CD4-positive, alpha-beta T cell treated with Interleukin-4 for 4 hours (primary cell): ENCODE measurements at regions not wholly inside any gene's neighbourhood (a gene's known extent, or its start where the extent isn't known, plus 50 kb on each side); places are given as distances from the start of the nearest gene placed in this dataset.
"Not testable (repeated sequence)": the region's sequence is repeated elsewhere in the genome, so short reads cannot be mapped to it uniquely, and the experiment has no call there.

Experiments used
- DNase-seq: peaks from one replicate; pipeline ENCODE4 v3.0.0-alpha.2; 2020

DNA sequence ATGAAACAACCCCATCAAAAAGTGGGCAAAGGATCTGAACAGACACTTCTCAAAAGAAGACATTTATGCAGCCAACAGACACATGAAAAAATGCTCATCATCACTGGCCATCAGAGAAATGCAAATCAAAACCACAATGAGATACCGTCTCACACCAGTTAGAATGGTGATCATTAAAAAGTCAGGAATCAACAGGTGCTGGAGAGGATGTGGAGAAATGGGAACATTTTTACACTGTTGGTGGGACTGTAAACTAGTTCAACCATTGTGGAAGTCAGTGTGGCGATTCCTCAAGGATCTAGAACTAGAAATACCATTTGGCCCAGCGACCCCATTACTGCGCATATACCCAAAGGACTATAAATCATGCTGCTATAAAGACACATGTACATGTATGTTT is 179.1 kb downstream of the LRRC70 start:
- DNase-seq: not testable (repeated sequence)

DNA sequence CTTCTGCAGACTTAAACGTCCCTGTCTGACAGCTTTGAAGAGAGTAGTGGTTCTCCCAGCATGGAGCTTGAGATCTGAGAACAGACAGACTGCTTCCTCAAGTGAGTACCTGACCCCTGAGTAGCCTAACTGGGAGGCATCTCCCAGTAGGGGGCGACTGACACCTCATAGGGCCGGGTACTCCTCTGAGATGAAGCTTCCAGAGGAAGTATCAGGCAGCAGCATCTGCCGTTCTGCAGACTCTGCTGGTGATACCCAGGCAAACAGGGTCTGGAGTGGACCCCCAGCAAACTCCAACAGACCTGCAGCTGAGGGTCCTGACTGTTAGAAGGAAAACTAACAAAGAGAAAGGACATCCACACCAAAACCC is 174.4 kb downstream of the LRRC70 start:
- not testable (repeated sequence) for DNase-seq

GRCh38 chr5:62752056-62752997 is 173.7 kb downstream of the LRRC70 start:
- not testable (repeated sequence) for DNase-seq

DNA sequence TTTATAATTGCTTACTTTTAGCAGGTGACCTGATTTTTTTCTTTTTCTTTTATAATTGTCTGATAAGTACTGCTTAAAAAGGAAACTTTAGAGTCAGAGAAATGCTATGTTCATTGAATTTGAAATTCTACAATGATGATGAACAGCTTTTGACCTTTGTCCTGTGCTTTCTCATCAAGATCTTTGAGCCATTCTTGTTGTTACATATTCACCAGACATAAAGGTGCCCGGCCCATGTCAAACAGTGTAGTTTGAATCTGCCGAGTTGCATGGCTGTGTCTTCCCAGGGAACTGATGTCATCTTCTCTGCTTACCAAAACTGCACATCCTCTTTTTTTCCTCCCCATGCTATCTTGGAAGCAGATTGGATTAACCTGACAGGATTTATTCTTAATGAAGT is 163.6 kb downstream of the LRRC70 start:
- DNase-seq: no peak

DNA sequence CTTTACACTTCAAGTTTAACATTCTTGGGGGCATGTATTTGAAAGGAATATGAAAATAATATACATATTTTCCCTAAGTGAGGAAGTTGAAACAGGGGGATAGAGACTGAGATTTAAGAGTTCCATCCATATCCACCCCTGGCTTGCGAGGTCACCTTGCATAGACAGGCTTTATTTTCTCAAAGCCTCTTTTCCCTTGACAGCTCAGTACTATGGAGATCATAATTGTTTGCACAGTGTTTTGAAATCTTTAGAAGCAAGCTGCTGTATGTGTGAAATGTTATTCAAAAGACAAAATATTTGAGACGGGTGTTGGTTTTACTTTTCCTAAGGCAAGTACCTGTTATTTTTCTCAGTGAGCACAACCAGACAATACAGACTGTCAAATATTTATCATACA is 163.1 kb downstream of the LRRC70 start:
- no peak for DNase-seq

GRCh38 chr5:62737766-62738165 is 159.1 kb downstream of the LRRC70 start:
- no peak for DNase-seq

GRCh38 chr5:62732677-62733121 is 154.1 kb downstream of the LRRC70 start:
- DNase-seq: no peak

GRCh38 chr5:62731022-62731421 is 152.4 kb downstream of the LRRC70 start:
- no peak for DNase-seq

DNA sequence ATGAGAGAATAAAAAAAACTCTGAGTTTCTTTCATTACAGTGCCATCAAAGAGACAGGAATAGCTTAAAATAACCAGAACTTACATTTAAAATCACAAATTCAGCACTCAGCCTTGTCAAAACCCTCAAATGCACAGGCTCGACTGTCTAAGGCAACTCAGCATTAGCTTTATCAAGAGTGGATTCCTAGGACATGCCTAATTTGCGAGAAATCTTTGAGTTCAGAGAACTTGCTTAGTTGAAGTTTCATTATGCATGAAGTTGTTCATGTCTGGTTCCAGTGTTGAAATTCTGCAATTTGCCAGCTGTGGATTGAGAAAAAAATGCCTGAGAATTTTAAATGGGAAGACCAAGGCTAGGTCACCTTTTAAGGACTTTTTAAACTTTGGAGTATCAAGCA is 151.1 kb downstream of the LRRC70 start:
- DNase-seq: no peak

GRCh38 chr5:62727861-62728260 is 149.2 kb downstream of the LRRC70 start:
- DNase-seq: no peak

DNA sequence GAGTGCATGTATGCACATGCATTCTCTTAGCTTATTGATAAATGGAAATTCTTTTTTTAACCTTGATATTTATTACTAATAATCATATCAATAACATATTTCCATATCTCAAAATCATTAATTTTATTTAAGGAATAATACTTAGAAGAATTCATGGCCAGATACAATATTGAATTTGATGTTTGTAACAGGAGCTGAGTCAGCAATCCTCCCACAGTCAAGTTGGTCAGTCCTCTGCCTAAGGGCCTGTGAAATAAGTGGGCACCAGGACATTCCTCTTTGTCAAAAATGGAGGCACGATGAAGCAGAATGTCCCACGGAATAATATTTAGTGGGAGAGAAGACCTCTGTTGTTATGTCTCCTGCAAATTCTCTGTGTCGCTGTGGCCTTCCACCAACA is 148.6 kb downstream of the LRRC70 start:
- DNase-seq: no peak

DNA sequence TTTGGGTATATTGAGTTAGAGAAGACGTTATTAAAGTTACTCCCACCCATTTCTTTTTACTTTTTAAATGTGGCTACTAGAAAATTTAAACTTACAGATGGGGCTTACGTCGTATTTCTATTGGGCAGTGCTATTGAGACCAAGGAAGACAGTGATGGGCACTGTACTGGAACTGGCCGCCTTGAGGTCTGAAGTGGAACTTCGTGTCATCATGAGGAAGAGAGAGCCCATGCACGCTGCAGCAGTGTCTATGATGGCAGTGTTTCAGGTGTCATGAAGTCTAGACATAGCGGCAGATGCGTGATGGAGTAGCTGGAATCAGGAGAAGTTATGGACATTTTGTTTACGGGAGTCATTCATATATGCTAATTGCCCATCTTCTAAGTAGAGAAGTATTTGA is 143.7 kb downstream of the LRRC70 start:
- DNase-seq: no peak

DNA sequence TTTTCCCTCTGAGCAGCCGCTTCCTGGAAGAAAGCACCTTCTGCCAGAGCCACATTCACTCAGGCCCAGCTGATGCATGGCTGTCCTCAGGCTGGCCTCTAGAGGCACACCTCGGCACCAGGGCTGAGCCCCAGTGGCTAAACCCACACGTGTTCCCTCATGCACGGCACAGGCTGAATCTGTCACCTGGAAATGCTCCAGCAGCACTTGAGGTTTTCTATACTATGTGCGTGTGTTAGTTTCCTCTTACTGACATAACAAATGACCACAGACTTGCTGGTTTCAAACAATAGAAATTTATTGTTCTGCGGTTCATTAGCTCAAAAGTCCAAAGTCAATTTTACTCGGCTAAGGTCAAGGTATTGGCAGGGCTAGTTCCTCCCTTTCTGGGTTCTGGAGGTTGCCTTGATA is 141.4 kb downstream of the LRRC70 start:
- no peak for DNase-seq

- no peak for DNase-seq
Measured at GRCh38 chr5:62719061-62719720, 140.6 kb downstream of the LRRC70 start.

GRCh38 chr5:62718324-62718723 is 139.7 kb downstream of the LRRC70 start:
- DNase-seq: no peak

DNA sequence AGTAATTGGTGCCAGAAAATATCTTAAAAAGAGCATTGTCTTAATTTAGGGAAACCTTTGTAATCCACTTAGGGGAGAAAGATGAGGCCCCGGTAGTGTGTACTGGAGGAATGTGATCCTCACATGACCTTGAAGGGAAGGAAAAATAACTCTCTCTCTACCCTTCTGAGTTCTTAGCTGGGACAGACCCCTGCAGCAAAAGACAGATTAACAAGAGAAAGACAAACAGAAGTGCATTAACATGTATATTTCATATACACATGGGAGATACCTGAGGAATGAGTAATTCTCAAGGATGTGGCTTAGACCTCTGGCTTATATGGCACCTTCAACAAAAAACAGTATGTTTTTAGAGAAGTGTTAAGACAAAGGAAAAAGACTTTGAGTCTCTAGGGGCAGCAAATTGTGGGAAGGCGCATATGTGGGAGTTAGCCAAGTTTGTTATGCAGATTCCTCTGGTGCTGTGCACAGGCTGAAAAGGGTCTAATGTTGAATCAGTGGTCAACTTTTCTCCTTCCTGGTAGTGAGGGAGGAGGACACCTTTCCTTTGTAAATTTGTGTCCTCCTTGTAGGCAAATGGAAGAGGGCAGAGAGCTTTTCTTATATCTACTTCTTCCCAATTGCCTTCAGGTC is 138.8 kb downstream of the LRRC70 start:
- no peak for DNase-seq

- no peak for DNase-seq
Measured at GRCh38 chr5:62714296-62714695, 135.7 kb downstream of the LRRC70 start.

DNA sequence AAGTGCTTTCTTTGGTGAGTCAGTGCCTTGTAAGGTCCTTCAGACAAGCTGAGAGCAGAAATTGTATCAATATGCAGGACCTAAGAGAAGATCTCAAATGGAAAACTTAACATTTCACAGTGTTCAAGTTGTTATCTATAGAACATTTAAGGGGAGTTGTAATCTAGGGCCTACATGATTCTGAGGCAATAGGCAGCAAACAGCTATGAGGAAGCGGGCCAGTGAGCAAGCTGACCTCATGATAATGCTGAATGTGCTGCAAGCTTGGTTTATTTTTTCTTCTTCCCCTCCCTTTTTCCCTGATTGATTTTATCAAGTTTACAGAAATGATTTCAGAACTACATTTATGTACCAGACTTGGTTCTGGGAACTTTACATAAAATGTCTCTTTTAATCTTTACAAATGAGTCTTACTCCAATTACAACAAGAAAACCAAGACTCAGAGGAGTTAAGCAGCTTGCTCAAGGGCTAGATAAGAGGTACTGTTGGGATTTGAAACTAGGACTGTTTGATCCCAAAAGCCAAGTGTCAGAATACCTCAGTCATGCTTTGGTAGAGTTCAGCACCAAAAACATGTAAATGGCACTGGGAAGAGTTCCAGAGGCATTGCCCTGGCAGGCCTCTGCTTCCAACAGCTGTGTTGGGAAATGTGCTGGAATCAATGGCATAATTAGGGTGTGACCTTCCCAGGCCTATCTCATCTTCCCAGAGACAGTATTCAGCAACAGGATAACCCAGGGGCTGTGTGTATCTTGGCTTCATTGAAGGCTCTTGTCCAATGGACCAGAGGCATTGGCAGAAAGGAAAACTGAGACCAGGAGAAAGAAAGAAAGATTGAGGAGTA is 130.1 kb downstream of the LRRC70 start:
- no peak for DNase-seq

DNA sequence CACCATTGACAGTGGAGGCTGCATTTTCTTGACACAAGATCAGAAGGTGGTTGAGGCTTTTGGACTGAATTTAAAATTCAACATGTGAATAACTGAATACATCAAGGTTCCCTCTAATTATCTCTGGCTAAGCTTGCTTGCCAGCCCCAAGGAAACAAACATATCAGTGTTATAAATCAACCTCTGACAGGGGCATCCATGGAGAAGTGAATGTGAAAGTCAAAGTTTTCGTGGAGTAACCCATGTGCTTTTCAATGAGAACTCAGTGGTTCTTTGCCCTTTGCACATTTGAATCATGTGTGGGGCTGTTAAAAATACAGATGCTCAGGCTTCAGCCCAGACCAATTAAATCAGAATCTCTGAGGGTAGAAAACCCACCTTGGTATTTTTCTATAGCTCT is 128.9 kb downstream of the LRRC70 start:
- DNase-seq: no peak

DNA sequence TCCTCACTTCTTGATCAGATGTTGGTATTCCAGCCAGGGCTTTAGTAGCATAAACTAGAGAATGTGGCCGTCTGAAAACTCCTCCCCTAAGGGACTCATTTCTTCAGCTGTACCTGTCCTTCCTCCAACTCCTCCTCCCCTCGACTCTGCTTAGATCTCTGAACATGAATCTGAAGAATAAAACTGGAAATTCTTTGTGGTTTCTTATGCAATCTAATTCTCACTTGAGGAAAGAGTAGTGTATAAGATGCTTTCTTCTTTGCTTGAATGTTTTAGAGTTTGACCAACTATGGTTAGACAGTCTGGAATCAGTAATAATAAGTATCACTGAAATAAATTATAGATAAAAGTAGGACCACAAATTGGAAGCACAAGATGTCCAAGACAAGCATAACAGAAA is 128.5 kb downstream of the LRRC70 start:
- no peak for DNase-seq

GRCh38 chr5:62705022-62705421 is 126.4 kb downstream of the LRRC70 start:
- no peak for DNase-seq

GRCh38 chr5:62702126-62702525 is 123.5 kb downstream of the LRRC70 start:
- DNase-seq: no peak

DNA sequence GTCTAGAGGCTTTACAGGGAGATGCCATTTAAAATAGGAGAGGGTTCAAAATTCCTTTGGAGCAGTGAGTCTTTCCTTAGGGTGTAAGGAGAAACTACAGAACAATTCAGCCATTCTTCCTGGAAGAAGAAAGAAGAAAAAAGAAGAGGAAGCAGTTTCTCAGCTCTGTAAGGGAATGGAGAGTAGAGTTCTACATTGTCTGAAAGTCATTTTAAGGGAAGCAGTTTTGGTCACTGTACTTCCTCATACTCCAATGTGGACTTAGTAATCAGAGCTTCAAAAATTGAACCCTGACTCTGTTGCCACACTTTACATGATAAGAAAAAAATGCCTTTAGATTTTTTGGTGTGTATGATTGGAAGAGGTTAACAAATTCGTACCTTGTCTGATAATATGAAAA is 122.4 kb downstream of the LRRC70 start:
- DNase-seq: no peak
